GM23248 (cell line): ENCODE measurements at regions not wholly inside any gene's neighbourhood (a gene's known extent, or its start where the extent isn't known, plus 50 kb on each side); places are given as distances from the start of the nearest gene placed in this dataset.
"Not testable (repeated sequence)": the region's sequence is repeated elsewhere in the genome, so short reads cannot be mapped to it uniquely, and the experiment has no call there.

Experiments
- DNase-seq: peaks from one replicate; pipeline ENCODE4 v3.0.0-alpha.2; 2015
- H2AFZ ChIP-seq: fragments of 200-600 bp; sonication (generic); 2 replicates; pipeline ENCODE4 v1.6.1; 2016; ENCODE audit warnings: antibody characterized with exemption
- H3F3A ChIP-seq: fragments of 200-600 bp; sonication (generic); 2 replicates; pipeline ENCODE4 v1.6.1; 2016; ENCODE audit warnings: mild to moderate bottlenecking, antibody characterized with exemption, mixed run types; ENCODE audit not compliant: insufficient read depth
- H3K27ac ChIP-seq: fragments of 200-600 bp; sonication (generic); 2 replicates; pipeline ENCODE4 v1.5.1; 2016; ENCODE audit warnings: mild to moderate bottlenecking
- H3K27me3 ChIP-seq: fragments of 200-600 bp; sonication (generic); replicated peaks from 2 replicates; pipeline ENCODE4 v1.6.1; 2016; ENCODE audit warnings: mild to moderate bottlenecking; ENCODE audit not compliant: insufficient read depth
- H3K36me3 ChIP-seq: fragments of 200-600 bp; sonication (generic); 2 replicates; pipeline ENCODE4 v1.6.1; 2016; ENCODE audit warnings: low read depth, mild to moderate bottlenecking
- H3K4me1 ChIP-seq: fragments of 200-600 bp; sonication (generic); 2 replicates; pipeline ENCODE4 v1.6.1; 2016; ENCODE audit warnings: mild to moderate bottlenecking; ENCODE audit not compliant: insufficient read depth
- H3K4me2 ChIP-seq: fragments of 200-600 bp; sonication (generic); one replicate; pipeline ENCODE4 v1.6.1; 2016; ENCODE audit warnings: mild to moderate bottlenecking; ENCODE audit not compliant: unreplicated experiment
- H3K4me3 ChIP-seq: fragments of 200-600 bp; sonication (generic); 2 replicates; pipeline ENCODE4 v1.5.1; 2016; ENCODE audit warnings: mild to moderate bottlenecking
- H3K79me2 ChIP-seq: fragments of 200-600 bp; sonication (generic); 2 replicates; pipeline ENCODE4 v1.6.1; 2016; ENCODE audit warnings: mild to moderate bottlenecking; ENCODE audit not compliant: insufficient read depth
- H3K9ac ChIP-seq: fragments of 200-600 bp; sonication (generic); 2 replicates; pipeline ENCODE4 v1.6.1; 2016; ENCODE audit warnings: mild to moderate bottlenecking
- H3K9me2 ChIP-seq: fragments of 200-600 bp; sonication (generic); 2 replicates; pipeline ENCODE4 v1.6.1; 2016; ENCODE audit warnings: mixed run types, mild to moderate bottlenecking, moderate library complexity; ENCODE audit not compliant: insufficient read depth
- H3K9me3 ChIP-seq: fragments of 200-600 bp; sonication (generic); one replicate; pipeline ENCODE4 v1.6.1; 2017; ENCODE audit warnings: low read depth
- H4K20me1 ChIP-seq: fragments of 200-600 bp; sonication (generic); 2 replicates; pipeline ENCODE4 v1.6.0; 2016; ENCODE audit not compliant: insufficient read depth
- EZH2 ChIP-seq: fragments of 200-600 bp; sonication (generic); IDR thresholded peaks from 2 replicates; pipeline ENCODE4 v1.6.1; 2018; ENCODE audit warnings: antibody characterized with exemption, mild to moderate bottlenecking; ENCODE audit not compliant: insufficient read depth, poor library complexity, severe bottlenecking
- EZH2phosphoT487 ChIP-seq: fragments of 200-600 bp; sonication (generic); IDR thresholded peaks from 2 replicates; pipeline ENCODE4 v1.6.1; 2018; ENCODE audit warnings: antibody characterized with exemption, moderate library complexity, mild to moderate bottlenecking, low read depth; ENCODE audit not compliant: insufficient read depth
- WGBS, 2 experiments: methylation state at CpG; one replicate each; pipeline ENCODE4 v1.1.6; 2015 to 2017; ENCODE audit warnings: low lambda C conversion rate in 2 of 2, low coverage in 1 of 2; ENCODE audit errors: missing lambda C conversion rate in 2 of 2; 5-methylcytosine and 5-hydroxymethylcytosine counted together
- in situ Hi-C: fragments of 300-500 bp; cut with MboI; formaldehyde crosslinking; loops from 2 replicates; pipeline ENCODE4 v1.15.0; 2020

DNA sequence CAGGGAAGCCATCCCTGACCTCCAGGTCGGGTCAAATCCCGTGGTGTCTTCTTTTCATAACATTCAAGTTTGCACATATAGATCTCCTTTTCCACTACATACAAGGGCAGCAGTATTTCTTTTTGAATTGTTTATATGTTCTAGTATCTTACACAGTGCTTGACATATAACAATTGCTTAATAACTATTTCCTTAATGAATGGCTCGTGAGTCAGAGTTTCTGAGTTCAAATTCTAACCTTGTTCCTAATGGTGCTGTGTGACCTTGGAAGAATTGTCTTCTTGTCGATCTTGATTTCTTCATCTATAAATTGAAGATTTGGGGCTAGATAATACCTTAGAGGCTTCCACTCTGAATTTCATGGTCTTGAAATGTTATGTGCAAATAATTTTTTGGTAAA, 57.2 kb upstream of the PELI2 start:
- Histone ChIP-seq H3K36me3 (no peaks in the 10 kb centered on the region), H3K9me3 (no peaks in the 10 kb centered on the region), H3K4me3 (no peak overlapping the region), H3K4me1 (no peaks in the 10 kb centered on the region), H3K9ac (no peak overlapping the region), H3K9me2 (no peaks in the 10 kb centered on the region), H2AFZ (no peak overlapping the region), H3K79me2 (no peaks in the 10 kb centered on the region), H3K4me2 (no peak overlapping the region), H3F3A (no peaks in the 10 kb centered on the region), H3K27ac (no peak overlapping the region), H3K27me3 (0 out of 2 replicates have a peak, but pooled peaks cover 12% of the 10 kb centered on the region), H4K20me1 (no peaks in the 10 kb centered on the region)
- in situ Hi-C loops = no loop called here
- no peak for TF ChIP-seq EZH2
- TF ChIP-seq EZH2phosphoT487 = no peak
- DNase-seq = no peak
- 53 to 65% methylated on average over 4 of the region's 4 CpGs for WGBS, 2 experiments

DNA sequence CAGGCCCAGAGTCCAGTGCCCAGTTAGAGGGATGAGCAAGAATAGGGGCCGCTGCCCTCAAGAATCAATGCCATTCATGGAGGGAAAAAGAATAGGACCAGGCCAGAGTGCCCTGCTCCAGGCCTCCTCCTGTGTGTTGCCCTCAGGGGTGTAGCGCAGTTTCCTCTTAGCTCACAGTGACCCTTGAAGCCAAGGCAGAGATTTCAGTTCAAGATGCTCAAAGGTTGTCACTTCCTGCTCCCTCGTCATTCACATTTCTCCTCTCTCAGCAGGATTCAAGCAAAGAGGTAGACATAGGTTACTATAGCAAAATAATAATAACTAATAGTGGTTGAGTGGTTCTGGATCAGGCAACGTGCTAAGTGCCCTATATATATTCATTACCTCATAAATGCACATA, 55.1 kb upstream of the PELI2 start:
- no peaks in the 10 kb centered on the region for H3K9me2 ChIP-seq
- H3K9ac ChIP-seq = no peak overlapping the region
- H3K36me3 ChIP-seq = no peaks in the 10 kb centered on the region
- no peaks in the 10 kb centered on the region for H3F3A ChIP-seq
- no peak for DNase-seq
- H3K4me3 ChIP-seq = no peak overlapping the region
- H4K20me1 ChIP-seq = no peaks in the 10 kb centered on the region
- no peaks in the 10 kb centered on the region for H3K9me3 ChIP-seq
- no peaks in the 10 kb centered on the region for H3K4me1 ChIP-seq
- in situ Hi-C loops = no loop called here
- no peaks in the 10 kb centered on the region for H3K79me2 ChIP-seq
- WGBS, 2 experiments = 73 to 75% methylated on average over 4 of the region's 4 CpGs
- H3K27me3 ChIP-seq = 0 out of 2 replicates have a peak, but pooled peaks cover 12% of the 10 kb centered on the region
- H3K27ac ChIP-seq = no peak overlapping the region
- H2AFZ ChIP-seq = no peak overlapping the region
- no peak overlapping the region for H3K4me2 ChIP-seq
- no peak for TF ChIP-seq EZH2
- no peak for TF ChIP-seq EZH2phosphoT487

DNA sequence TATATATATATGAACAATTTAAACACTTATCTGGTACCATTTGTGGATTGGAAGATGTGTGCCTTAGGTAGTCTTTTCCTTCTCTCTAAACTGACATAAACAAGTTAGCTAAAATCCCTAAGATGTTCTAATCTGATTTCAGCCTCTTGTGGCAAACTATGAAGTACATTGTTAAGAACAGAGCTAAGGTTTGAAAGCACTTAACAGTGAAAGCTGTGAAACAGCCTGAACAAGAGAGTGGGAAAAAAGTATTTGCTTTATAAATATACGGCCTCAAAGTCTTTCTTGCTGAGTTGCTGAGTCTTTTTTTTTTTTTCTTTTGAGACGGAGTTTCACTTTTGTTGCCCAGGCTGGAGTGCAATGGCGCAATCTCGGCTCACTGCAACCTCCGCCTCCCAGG, 53.7 kb upstream of the PELI2 start:
- Histone ChIP-seq H3K27ac (no peak overlapping the region), H3K4me3 (no peak overlapping the region), H3K9me3 (no peaks in the 10 kb centered on the region), H4K20me1 (no peaks in the 10 kb centered on the region), H3K4me1 (no peaks in the 10 kb centered on the region), H3K79me2 (no peaks in the 10 kb centered on the region), H3K4me2 (no peak overlapping the region), H3K36me3 (no peaks in the 10 kb centered on the region), H3K9ac (no peak overlapping the region), H3K27me3 (0 out of 2 replicates have a peak, but pooled peaks cover 8% of the 10 kb centered on the region), H2AFZ (no peak overlapping the region), H3F3A (no peaks in the 10 kb centered on the region), H3K9me2 (no peaks in the 10 kb centered on the region)
- WGBS, 2 experiments = 88 to 91% methylated on average over 5 of the region's 5 CpGs
- in situ Hi-C loops = no loop called here
- no peak for TF ChIP-seq EZH2
- no peak for TF ChIP-seq EZH2phosphoT487
- no peak for DNase-seq

DNA sequence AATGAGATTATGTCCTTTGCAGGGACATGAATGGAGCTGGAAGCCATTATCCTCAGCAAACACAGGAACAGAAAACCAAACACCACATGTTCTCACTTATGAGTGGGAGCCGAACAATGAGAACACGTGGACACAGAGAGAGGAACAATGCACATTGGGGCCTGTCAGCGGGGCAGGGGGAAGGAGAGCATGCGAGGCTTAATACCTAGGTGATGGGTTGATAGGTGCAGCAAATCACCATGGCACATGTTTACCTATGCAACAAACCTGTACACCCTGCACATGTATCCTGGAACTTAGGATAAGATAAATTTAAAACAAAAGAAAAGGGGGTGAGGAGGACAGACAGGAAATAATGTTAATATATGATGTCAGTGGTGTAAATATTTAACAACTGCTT, 53.0 kb upstream of the PELI2 start:
- H3K9me2 ChIP-seq, H3K4me3 ChIP-seq, H3K79me2 ChIP-seq, H3K27me3 ChIP-seq, H3K9me3 ChIP-seq, H3K36me3 ChIP-seq, H3K27ac ChIP-seq, H4K20me1 ChIP-seq, H3F3A ChIP-seq, in situ Hi-C loops, H3K4me1 ChIP-seq, DNase-seq, H3K4me2 ChIP-seq, H2AFZ ChIP-seq, H3K9ac ChIP-seq: not testable (repeated sequence)
- WGBS, 2 experiments = 55 to 56% methylated on average over 4 of the region's 4 CpGs

- DNase-seq = no peak
- WGBS, 2 experiments = 68 to 71% methylated on average over 5 of the region's 5 CpGs
- no peak for TF ChIP-seq EZH2phosphoT487
- no peak for TF ChIP-seq EZH2
- Histone ChIP-seq H3K9me3 (no peaks in the 10 kb centered on the region), H4K20me1 (no peaks in the 10 kb centered on the region), H3K4me1 (no peaks in the 10 kb centered on the region), H3K27me3 (no peaks in the 10 kb centered on the region), H3K36me3 (no peaks in the 10 kb centered on the region), H2AFZ (no peak overlapping the region), H3K9me2 (no peaks in the 10 kb centered on the region), H3K79me2 (no peaks in the 10 kb centered on the region), H3F3A (no peaks in the 10 kb centered on the region), H3K9ac (no peak overlapping the region), H3K27ac (no peak overlapping the region), H3K4me3 (no peak overlapping the region), H3K4me2 (no peak overlapping the region)
- in situ Hi-C loops = no loop called here
These were observed 52.5 kb upstream of the PELI2 start for GRCh38 chr14:56065621-56066290.
